HEK293T (cell line): ENCODE measurements at regions not wholly inside any gene's neighbourhood (a gene's known extent, or its start where the extent isn't known, plus 50 kb on each side); places are given as distances from the start of the nearest gene placed in this dataset.

Source experiments
- CTCF ChIA-PET: fragments of 350-600 bp; formaldehyde crosslinking; extraction: SDS; loops from one replicate; lab custom pipeline; 2021; ENCODE audit warnings: antibody characterized with exemption, inconsistent platforms; lab: Yijun Ruan, JAX
- POLR2A ChIA-PET: fragments of 350-600 bp; formaldehyde crosslinking; extraction: SDS; loops from one replicate; lab custom pipeline; 2020; ENCODE audit warnings: antibody characterized with exemption, inconsistent platforms; lab: Yijun Ruan, JAX
- DNase-seq: peaks from one replicate; pipeline ENCODE4 v3.0.0; 2012; ENCODE audit warnings: mixed read lengths; ENCODE audit errors: extremely low spot score
- ARNT ChIP-seq: fragments of 450-650 bp; IDR thresholded peaks from 2 replicates; pipeline ENCODE4 v1.6.1; 2017; ENCODE audit warnings: mild to moderate bottlenecking
- BHLHE40 ChIP-seq: fragments of 450-650 bp; IDR thresholded peaks from 2 replicates; pipeline ENCODE4 v1.6.1; 2016; ENCODE audit warnings: mild to moderate bottlenecking, moderate library complexity, borderline replicate concordance
- CTBP1 ChIP-seq: fragments of 450-650 bp; IDR thresholded peaks from 2 replicates; pipeline ENCODE4 v1.6.1; 2016; ENCODE audit warnings: borderline replicate concordance
- ELF4 ChIP-seq: fragments of 450-650 bp; IDR thresholded peaks from 2 replicates; pipeline ENCODE4 v1.6.1; 2017; ENCODE audit warnings: antibody characterized with exemption
- FOXA1 ChIP-seq: fragments of 450-650 bp; IDR thresholded peaks from 2 replicates; pipeline ENCODE4 v1.6.1; 2016; ENCODE audit warnings: mild to moderate bottlenecking
- FOXK2 ChIP-seq: fragments of 450-650 bp; IDR thresholded peaks from 2 replicates; pipeline ENCODE4 v1.6.1; 2016; ENCODE audit warnings: mild to moderate bottlenecking
- FOXM1 ChIP-seq: fragments of 450-650 bp; IDR thresholded peaks from 2 replicates; pipeline ENCODE4 v1.6.1; 2017; ENCODE audit warnings: mild to moderate bottlenecking, borderline replicate concordance
- HDGF ChIP-seq: fragments of 450-650 bp; IDR thresholded peaks from 2 replicates; pipeline ENCODE4 v1.6.1; 2017; ENCODE audit warnings: antibody characterized with exemption, borderline replicate concordance
- L3MBTL2 ChIP-seq: fragments of 450-650 bp; conservative IDR thresholded peaks from 2 replicates; pipeline ENCODE4 v1.6.1; 2016; ENCODE audit warnings: mild to moderate bottlenecking
- LEF1 ChIP-seq: fragments of 450-650 bp; IDR thresholded peaks from 2 replicates; pipeline ENCODE4 v1.6.1; 2017; ENCODE audit warnings: mild to moderate bottlenecking, borderline replicate concordance
- NFRKB ChIP-seq: fragments of 450-650 bp; IDR thresholded peaks from 2 replicates; pipeline ENCODE4 v1.6.1; 2016; ENCODE audit warnings: mild to moderate bottlenecking, moderate library complexity
- PKNOX1 ChIP-seq: fragments of 450-650 bp; IDR thresholded peaks from 2 replicates; pipeline ENCODE4 v1.6.1; 2016
- SP1 ChIP-seq: fragments of 450-650 bp; IDR thresholded peaks from 2 replicates; pipeline ENCODE4 v1.6.1; 2017
- SUZ12 ChIP-seq: fragments of 450-650 bp; IDR thresholded peaks from 2 replicates; pipeline ENCODE4 v1.6.1; 2016; ENCODE audit warnings: mild to moderate bottlenecking
- TARDBP ChIP-seq: fragments of 450-650 bp; IDR thresholded peaks from 2 replicates; pipeline ENCODE4 v1.6.1; 2016
- ZNF384 ChIP-seq: fragments of 450-650 bp; IDR thresholded peaks from 2 replicates; pipeline ENCODE4 v1.6.1; 2016

- no peak for TF ChIP-seq CTBP1
- TF ChIP-seq FOXA1: no peak
- no peak for TF ChIP-seq SP1
- TF ChIP-seq FOXM1: no peak
- no peak for TF ChIP-seq PKNOX1
- TF ChIP-seq BHLHE40: no peak
- no peak for TF ChIP-seq ZNF384
- no peak for TF ChIP-seq NFRKB
- no peak for TF ChIP-seq TARDBP
- ChIA-PET CTCF (interaction anchor here (0.7 kb wide), 1 partner anchor 1792 kb away, joined by 3 read pairs; no protein-coding TSS in a partner anchor), POLR2A (no interaction called here)
- DNase-seq: no peak
These were observed 342.2 kb upstream of the PKDCC start for GRCh38 chr2:41705634-41706033.

DNA sequence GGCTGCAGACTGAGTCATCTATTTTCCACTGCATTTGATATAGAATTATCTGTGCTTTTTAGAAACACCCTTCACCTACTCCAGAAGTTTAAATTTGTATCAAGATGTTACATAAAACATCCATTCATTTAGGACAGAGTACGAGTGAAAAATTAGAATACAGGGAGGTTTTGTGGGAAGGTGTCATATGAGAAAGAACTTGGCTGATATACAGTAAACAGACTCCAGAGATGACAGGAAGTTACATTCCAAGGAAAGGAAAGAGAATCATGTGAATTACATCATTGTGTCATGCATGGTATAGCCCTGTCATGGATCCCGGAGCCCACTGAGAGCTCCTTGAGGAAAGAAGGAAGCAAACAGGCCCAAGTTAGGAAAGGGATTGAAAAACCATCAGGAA, 341.5 kb upstream of the PKDCC start:
- CTCF ChIA-PET: interaction anchor here (0.7 kb wide), 1 partner anchor 1793 kb away, joined by 3 read pairs; no protein-coding TSS in a partner anchor
- no peak for DNase-seq
- TF ChIP-seq SP1: no peak
- no peak for TF ChIP-seq SUZ12
- no peak for TF ChIP-seq NFRKB
- no peak for TF ChIP-seq FOXM1
- TF ChIP-seq L3MBTL2: no peak
- no peak for TF ChIP-seq ELF4
- no peak for TF ChIP-seq HDGF
- no peak for TF ChIP-seq ZNF384
- no peak for TF ChIP-seq PKNOX1
- TF ChIP-seq FOXA1: no peak
- TF ChIP-seq FOXK2: no peak
- no peak for TF ChIP-seq ARNT
- TF ChIP-seq TARDBP: no peak
- POLR2A ChIA-PET: no interaction called here

- CTCF ChIA-PET: no interaction called here
- no peak for TF ChIP-seq ELF4
- TF ChIP-seq NFRKB: no peak
- TF ChIP-seq FOXA1: no peak
- TF ChIP-seq L3MBTL2: no peak
- TF ChIP-seq FOXM1: no peak
- TF ChIP-seq CTBP1: no peak
- TF ChIP-seq HDGF: no peak
- TF ChIP-seq LEF1: no peak
- no peak for TF ChIP-seq TARDBP
- TF ChIP-seq PKNOX1: no peak
- no peak for TF ChIP-seq BHLHE40
- DNase-seq: no peak
- POLR2A ChIA-PET: no interaction called here
These were observed 339.9 kb upstream of the PKDCC start for GRCh38 chr2:41707790-41708451.

GRCh38 chr2:41709702-41710599, 337.9 kb upstream of the PKDCC start:
- DNase-seq: no peak
- CTCF ChIA-PET: no interaction called here
- no peak for TF ChIP-seq SP1
- TF ChIP-seq FOXA1: no peak
- TF ChIP-seq ZNF384: no peak
- no peak for TF ChIP-seq LEF1
- no peak for TF ChIP-seq CTBP1
- TF ChIP-seq HDGF: no peak
- TF ChIP-seq FOXM1: no peak
- no peak for TF ChIP-seq FOXK2
- no peak for TF ChIP-seq TARDBP
- TF ChIP-seq L3MBTL2: no peak
- no peak for TF ChIP-seq PKNOX1
- TF ChIP-seq ELF4: no peak
- no peak for TF ChIP-seq NFRKB
- no peak for TF ChIP-seq ARNT
- TF ChIP-seq BHLHE40: no peak
- POLR2A ChIA-PET: no interaction called here

GRCh38 chr2:41710944-41711343, 336.9 kb upstream of the PKDCC start:
- TF ChIP-seq PKNOX1 (no peak), NFRKB (no peak), TARDBP (no peak), ARNT (no peak), FOXK2 (no peak), SUZ12 (no peak), CTBP1 (no peak)
- ChIA-PET POLR2A (no interaction called here), CTCF (no interaction called here)
- DNase-seq: no peak
